ENCODE measurements at regions not wholly inside any gene's neighbourhood (a gene's known extent, or its start where the extent isn't known, plus 50 kb on each side); places are given as distances from the start of the nearest gene placed in this dataset.

DNA sequence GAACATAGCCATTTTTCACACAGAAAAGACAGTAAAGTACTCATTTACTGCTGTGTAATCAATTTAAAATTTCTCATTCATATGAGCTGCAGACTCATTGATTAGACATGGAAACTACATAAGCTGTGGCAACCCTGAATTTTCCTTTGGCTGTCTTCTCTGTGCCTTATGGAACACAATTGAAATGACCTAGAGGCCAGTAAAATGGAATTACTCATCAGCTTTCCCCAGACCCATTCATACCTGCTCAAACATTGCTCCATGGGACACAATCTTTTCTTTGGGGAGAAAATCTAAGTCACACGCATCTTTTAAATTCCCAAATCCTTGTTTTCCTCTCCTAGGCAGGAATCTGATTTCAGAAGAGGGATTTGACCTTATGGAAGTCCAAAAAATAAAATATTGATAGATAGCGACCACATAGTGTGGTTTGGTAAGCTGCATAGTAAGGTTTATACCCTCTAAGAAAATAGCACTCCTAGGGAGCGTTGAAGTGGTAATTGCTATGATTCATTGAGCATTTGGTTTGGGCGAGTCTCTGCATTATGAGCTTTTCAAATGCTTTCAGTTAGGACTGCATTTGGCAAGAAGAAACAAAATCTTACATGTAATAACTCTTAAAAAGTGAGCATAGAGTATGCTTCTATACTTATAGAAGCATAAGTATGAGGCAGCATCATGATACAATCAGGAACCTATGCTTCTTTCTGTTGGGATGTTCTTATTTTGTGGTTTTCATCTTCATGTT is 243.4 kb upstream of the GADL1 start:
- Histone ChIP-seq H3K4me3 (IDR thresholded peaks at IDR 0.05; ENCODE audit: insufficient read depth, low read depth, low read length) (no peak overlapping the region), H4K20me1 (ENCODE audit: insufficient read depth) (no peaks in the 10 kb centered on the region), H3K4me1 (ENCODE audit: low read depth, poor library complexity, severe bottlenecking) (no peaks in the 10 kb centered on the region), H2AFZ (ENCODE audit: low read depth) (no peak overlapping the region), H3K9ac (no peak overlapping the region), H3K36me3 (ENCODE audit: insufficient read depth) (no peaks in the 10 kb centered on the region), H3K27ac (no peak overlapping the region), H3K79me2 (ENCODE audit: insufficient read depth, low read depth) (no peaks in the 10 kb centered on the region), H3K4me2 (no peak overlapping the region), H3K27me3 (ENCODE audit: insufficient read depth, low read depth) (no peaks in the 10 kb centered on the region)
- no peak for TF ChIP-seq CTCF (conservative IDR thresholded peaks at IDR 0.05; ENCODE audit: low read depth, low read length)

DNA sequence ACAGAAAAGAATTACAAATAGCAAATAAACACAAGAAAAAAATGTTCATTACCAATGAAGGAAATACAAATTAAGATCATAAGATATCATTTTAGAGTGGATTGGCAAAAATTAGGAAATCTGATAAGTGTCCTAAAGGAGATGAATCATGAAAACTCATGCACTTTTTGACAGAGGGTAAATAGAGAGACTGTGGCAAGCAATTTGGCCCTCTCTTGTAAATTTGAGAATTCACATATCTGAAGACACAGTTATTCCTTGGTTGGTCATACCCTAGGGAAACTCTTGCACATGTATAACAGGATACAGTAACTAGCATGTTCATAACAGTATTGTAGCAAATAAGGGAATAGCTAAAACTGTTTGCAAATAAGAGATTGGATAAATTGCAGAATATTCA is 246.0 kb upstream of the GADL1 start:
- Histone ChIP-seq H2AFZ (ENCODE audit: low read depth) (no peak overlapping the region), H3K4me3 (IDR thresholded peaks at IDR 0.05; ENCODE audit: insufficient read depth, low read depth, low read length) (no peak overlapping the region), H3K79me2 (ENCODE audit: insufficient read depth, low read depth) (no peaks in the 10 kb centered on the region), H4K20me1 (ENCODE audit: insufficient read depth) (no peaks in the 10 kb centered on the region), H3K27me3 (ENCODE audit: insufficient read depth, low read depth) (no peaks in the 10 kb centered on the region), H3K27ac (no peak overlapping the region), H3K36me3 (ENCODE audit: insufficient read depth) (no peaks in the 10 kb centered on the region), H3K4me2 (no peak overlapping the region), H3K9ac (no peak overlapping the region), H3K4me1 (ENCODE audit: low read depth, poor library complexity, severe bottlenecking) (no peaks in the 10 kb centered on the region)
- TF ChIP-seq CTCF (conservative IDR thresholded peaks at IDR 0.05; ENCODE audit: low read depth, low read length), result no peak

- H3K4me1 ChIP-seq (ENCODE audit: low read depth, poor library complexity, severe bottlenecking), result no peaks in the 10 kb centered on the region
- no peak overlapping the region for H3K4me2 ChIP-seq
- no peaks in the 10 kb centered on the region for H3K27me3 ChIP-seq (ENCODE audit: insufficient read depth, low read depth)
- no peak overlapping the region for H3K27ac ChIP-seq
- TF ChIP-seq CTCF (conservative IDR thresholded peaks at IDR 0.05; ENCODE audit: low read depth, low read length), result no peak
- H4K20me1 ChIP-seq (ENCODE audit: insufficient read depth), result no peaks in the 10 kb centered on the region
- no peak overlapping the region for H3K4me3 ChIP-seq (IDR thresholded peaks at IDR 0.05; ENCODE audit: insufficient read depth, low read depth, low read length)
- no peak overlapping the region for H3K9ac ChIP-seq
- no peaks in the 10 kb centered on the region for H3K36me3 ChIP-seq (ENCODE audit: insufficient read depth)
- no peak overlapping the region for H2AFZ ChIP-seq (ENCODE audit: low read depth)
- no peaks in the 10 kb centered on the region for H3K79me2 ChIP-seq (ENCODE audit: insufficient read depth, low read depth)
These were observed 247.7 kb upstream of the GADL1 start for GRCh38 chr3:31142139-31142538.

GRCh38 chr3:31142543-31142942 is 248.1 kb upstream of the GADL1 start:
- no peak overlapping the region for H3K27ac ChIP-seq
- H3K4me3 ChIP-seq (IDR thresholded peaks at IDR 0.05; ENCODE audit: insufficient read depth, low read depth, low read length), result no peak overlapping the region

More at GRCh38 chr3:31142543-31142942, 248.1 kb upstream of the GADL1 start:
- Histone ChIP-seq H3K4me2 (no peak overlapping the region), H3K9ac (no peak overlapping the region), H2AFZ (ENCODE audit: low read depth) (no peak overlapping the region), H3K36me3 (ENCODE audit: insufficient read depth) (no peaks in the 10 kb centered on the region), H4K20me1 (ENCODE audit: insufficient read depth) (no peaks in the 10 kb centered on the region), H3K27me3 (ENCODE audit: insufficient read depth, low read depth) (no peaks in the 10 kb centered on the region), H3K79me2 (ENCODE audit: insufficient read depth, low read depth) (no peaks in the 10 kb centered on the region), H3K4me1 (ENCODE audit: low read depth, poor library complexity, severe bottlenecking) (no peaks in the 10 kb centered on the region)
- no peak for TF ChIP-seq CTCF (conservative IDR thresholded peaks at IDR 0.05; ENCODE audit: low read depth, low read length)
